DND-41 (cell line): ENCODE measurements at regions not wholly inside any gene's neighbourhood (a gene's known extent, or its start where the extent isn't known, plus 50 kb on each side); places are given as distances from the start of the nearest gene placed in this dataset.

Experiments
- CTCF ChIP-seq: IDR thresholded peaks from 2 replicates; pipeline ENCODE4 v1.5.1; 2012; ENCODE audit warnings: borderline replicate concordance, low read length, moderate library complexity, mild to moderate bottlenecking; ENCODE audit not compliant: poor library complexity, severe bottlenecking; ENCODE audit errors: extremely low read depth
- EZH2 ChIP-seq: IDR thresholded peaks from 3 replicates; pipeline ENCODE4 v1.6.1; 2012; ENCODE audit warnings: borderline replicate concordance, low read depth, mild to moderate bottlenecking, moderate library complexity, low read length, inconsistent platforms; ENCODE audit not compliant: severe bottlenecking

DNA sequence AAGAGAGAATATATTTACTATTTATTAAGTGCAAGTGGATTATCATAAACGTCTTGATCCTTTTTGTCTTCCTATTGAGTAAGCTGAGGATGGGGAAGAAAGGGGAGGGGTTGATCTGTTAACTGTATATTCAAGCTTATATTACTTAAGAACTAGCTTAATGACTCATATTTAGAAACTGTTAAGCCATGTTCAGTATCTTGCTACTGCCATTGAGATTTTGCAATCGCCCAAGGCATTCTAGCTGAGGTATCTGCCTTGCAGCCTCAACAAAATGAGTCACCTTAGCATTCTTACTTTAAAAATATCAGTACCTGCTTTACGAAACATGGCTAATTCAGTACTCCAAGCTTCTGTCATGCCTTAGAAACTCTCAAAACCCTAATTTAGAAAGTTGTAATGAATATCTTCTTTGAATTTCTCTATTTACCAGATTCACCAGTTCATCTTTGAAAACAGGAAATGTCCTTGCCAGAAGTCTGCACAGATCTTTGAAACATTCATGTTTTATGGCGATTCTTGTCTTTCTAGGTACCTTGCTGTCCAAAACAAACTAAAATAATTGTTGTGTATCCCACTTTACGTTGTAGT lies 76.1 kb downstream of the ALG10B start:
- no peak for TF ChIP-seq CTCF
- TF ChIP-seq EZH2: no peak
